K562 (cell line): ENCODE measurements at regions not wholly inside any gene's neighbourhood (a gene's known extent, or its start where the extent isn't known, plus 50 kb on each side); places are given as distances from the start of the nearest gene placed in this dataset.

Source experiments
- ATAC-seq: fragments of 200-7000 bp; cut with Tn5 transposase; 3 replicates; pipeline ENCODE4 v1.9.1; 2020; ENCODE audit warnings: moderate library complexity
- BruUV-seq: library from RNA; stranded (reverse); fragments of 400-500 nt; replicated peaks from 2 replicates; lab custom pipeline; 2021; lab: Mats Ljungman, UMichigan
- CTCF ChIA-PET: fragments of 300-600 bp; formaldehyde crosslinking; extraction: SDS; loops from one replicate; lab custom pipeline; 2021; ENCODE audit warnings: low intra/inter-chr PET ratio; lab: Yijun Ruan, JAX
- POLR2A ChIA-PET: fragments of 300-600, 350-650 bp; sonication (Branson Sonifier 250); formaldehyde crosslinking; extraction: SDS; loops from one replicate; lab custom pipeline; 2021; ENCODE audit warnings: antibody characterized with exemption, inconsistent platforms; lab: Yijun Ruan, JAX
- DNase-seq, 4 experiments: peaks; one replicate each; pipeline versions ENCODE4 v3.0.0 to v3.0.0-alpha.2; 2011 to 2018; ENCODE audit warnings: low spot score in 3 of 4, mixed read lengths in 3 of 4; ENCODE audit errors: extremely low read depth in 1 of 4
- FAIRE-seq: peaks from 2 replicates; lab custom pipeline; 2011; peaks lifted over from hg19 to GRCh38; lab: Jason Lieb, UNC
- H2AFZ ChIP-seq: 2 replicates; pipeline ENCODE4 v1.6.0; 2011; ENCODE audit warnings: low read depth, low read length, control low read depth, inconsistent platforms
- H3K27ac ChIP-seq: fragments of 200-600 bp; 3 replicates; pipeline ENCODE4 v1.8.0; 2011; ENCODE audit warnings: low read depth, mild to moderate bottlenecking, control low read depth, inconsistent platforms, low read length, moderate library complexity, mixed read lengths; ENCODE audit errors: extremely low read depth
- H3K27me3 ChIP-seq, 2 experiments: fragments of 300-600 bp in 1 of 2; 2 replicates in 1 of 2; 3 replicates in 1 of 2; pipeline versions ENCODE4 v1.6.0 to v1.8.0; 2011; ENCODE audit warnings: inconsistent platforms in 2 of 2, low read length in 2 of 2, mild to moderate bottlenecking in 1 of 2, mixed read lengths in 1 of 2, moderate library complexity in 1 of 2; ENCODE audit not compliant: control insufficient read depth in 2 of 2, insufficient read depth in 2 of 2
- H3K36me3 ChIP-seq: fragments of 300-600 bp; 3 replicates; pipeline ENCODE4 v1.8.0; 2011; ENCODE audit warnings: mild to moderate bottlenecking, low read length, inconsistent platforms; ENCODE audit not compliant: control insufficient read depth, insufficient read depth
- H3K4me1 ChIP-seq, 2 experiments: fragments of 200-600 bp in 1 of 2; replicated peaks in 1 of 2; 2 replicates in 1 of 2; 3 replicates in 1 of 2; pipeline versions ENCODE4 v1.5.1 to v1.8.0; 2011; ENCODE audit warnings: inconsistent platforms in 2 of 2, low read length in 2 of 2, mild to moderate bottlenecking in 1 of 2, mixed read lengths in 1 of 2, moderate library complexity in 1 of 2; ENCODE audit not compliant: control insufficient read depth in 2 of 2, insufficient read depth in 2 of 2
- H3K4me2 ChIP-seq: 2 replicates; pipeline ENCODE4 v1.6.1; 2011; ENCODE audit warnings: low read length, control low read depth, inconsistent platforms, mixed read lengths; ENCODE audit not compliant: insufficient read depth
- H3K4me3 ChIP-seq: fragments of 200-600 bp; sonication (generic), shearing (Covaris generic); 2 replicates; pipeline ENCODE4 v1.5.1; 2016; ENCODE audit warnings: control low read depth, inconsistent platforms
- H3K79me2 ChIP-seq: fragments of 200-600 bp; 3 replicates; pipeline ENCODE4 v1.8.0; 2011; ENCODE audit warnings: low read length, inconsistent platforms; ENCODE audit not compliant: control insufficient read depth, insufficient read depth
- H3K9ac ChIP-seq, 2 experiments: 2 replicates each; pipeline versions ENCODE4 v1.6.0 to v1.6.1; 2011; ENCODE audit warnings: low read depth in 2 of 2, low read length in 2 of 2, control low read depth in 1 of 2, inconsistent platforms in 1 of 2, mild to moderate bottlenecking in 1 of 2, mixed read lengths in 1 of 2; ENCODE audit not compliant: insufficient read depth in 1 of 2
- H3K9me1 ChIP-seq: one replicate; pipeline ENCODE4 v1.6.0; 2011; ENCODE audit warnings: inconsistent platforms, mild to moderate bottlenecking, low read length, moderate library complexity; ENCODE audit not compliant: control insufficient read depth, insufficient read depth
- H3K9me3 ChIP-seq: replicated peaks from 2 replicates; pipeline ENCODE4 v1.5.1; 2011; ENCODE audit warnings: low read depth, low read length, inconsistent platforms; ENCODE audit not compliant: control insufficient read depth, insufficient read depth
- H4K20me1 ChIP-seq: replicated peaks from 2 replicates; pipeline ENCODE4 v1.6.1; 2011; ENCODE audit warnings: low read length, inconsistent platforms, mixed read lengths; ENCODE audit not compliant: control insufficient read depth, insufficient read depth
- EHMT2 ChIP-seq: fragments of 450-650 bp; IDR thresholded peaks from 2 replicates; pipeline ENCODE4 v1.6.1; 2018; ENCODE audit warnings: antibody characterized with exemption
- FOXA1 ChIP-seq: fragments of 450-650 bp; IDR thresholded peaks from 2 replicates; pipeline ENCODE4 v1.6.1; 2016; ENCODE audit warnings: mild to moderate bottlenecking, borderline replicate concordance
- MAX ChIP-seq: sonication (generic); formaldehyde crosslinking; IDR thresholded peaks from 2 replicates; pipeline ENCODE4 v1.9.0; 2022; ENCODE audit warnings: mild to moderate bottlenecking, missing genetic modification reagents
- MCM5 ChIP-seq: fragments of 450-650 bp; IDR thresholded peaks from 2 replicates; pipeline ENCODE4 v1.6.1; 2016; ENCODE audit warnings: low read depth
- TBL1XR1 ChIP-seq, 2 experiments: IDR thresholded peaks; 2 replicates each; pipeline ENCODE4 v1.6.1; 2012; ENCODE audit warnings: improper control_type of control experiment in 2 of 2, low read length in 2 of 2, mild to moderate bottlenecking in 1 of 2
- WGBS: fragments of 100-300 bp; shearing (Covaris generic); methylation state at CpG from one replicate; pipeline ENCODE4 v1.1.6; 2016; ENCODE audit warnings: low coverage, mixed read lengths; ENCODE audit not compliant: insufficient coverage; ENCODE audit errors: missing lambda C conversion rate; 5-methylcytosine and 5-hydroxymethylcytosine counted together
- in situ Hi-C: fragments of 300-500 bp; cut with MboI; formaldehyde crosslinking; loops from 4 replicates; pipeline ENCODE4 v1.15.0; 2018; ENCODE audit warnings: inconsistent platforms, mixed read lengths
- intact Hi-C: fragments of 100-400 bp; cut with micrococcal nuclease; formaldehyde crosslinking; loops from 2 replicates; pipeline ENCODE4 v1.14.2; 2022
- TF ChIP-seq, protein P1 (sequence below): fragments of 250-450 bp; sonication (Bioruptor Pico); IDR thresholded peaks from 2 replicates; pipeline ENCODE4 v1.5.0; 2021

GRCh38 chr10:44028384-44029137 lies 356.3 kb downstream of the CXCL12 start:
- no peak for TF ChIP-seq FOXA1
- TF ChIP-seq, protein P1, sequence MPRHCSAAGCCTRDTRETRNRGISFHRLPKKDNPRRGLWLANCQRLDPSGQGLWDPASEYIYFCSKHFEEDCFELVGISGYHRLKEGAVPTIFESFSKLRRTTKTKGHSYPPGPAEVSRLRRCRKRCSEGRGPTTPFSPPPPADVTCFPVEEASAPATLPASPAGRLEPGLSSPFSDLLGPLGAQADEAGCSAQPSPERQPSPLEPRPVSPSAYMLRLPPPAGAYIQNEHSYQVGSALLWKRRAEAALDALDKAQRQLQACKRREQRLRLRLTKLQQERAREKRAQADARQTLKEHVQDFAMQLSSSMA (CRISPR knock-in tag): no peak
- no peak for TF ChIP-seq MAX (CRISPR knock-in tag)
- no peak for TF ChIP-seq MCM5
- TF ChIP-seq EHMT2: no peak
- no peak for TF ChIP-seq TBL1XR1 (IDR thresholded peaks at IDR 0.05; ENCODE audit: low read length in 2 of 2)
- DNase-seq: no peak
- Histone ChIP-seq H2AFZ (no peak overlapping the region), H3K4me3 (no peak overlapping the region), H3K27ac (no peak overlapping the region), H3K36me3 (no peaks in the 10 kb centered on the region), H3K4me2 (no peak overlapping the region), H3K27me3 (peaks cover 0 to 8% of the 10 kb centered on the region in 2 experiments; a peak in 1 of 5 replicates), H3K9me3 (no peaks in the 10 kb centered on the region), H3K4me1 (no peaks in the 10 kb centered on the region), H4K20me1 (no peaks in the 10 kb centered on the region), H3K9me1 (no peaks in the 10 kb centered on the region), H3K79me2 (no peaks in the 10 kb centered on the region), H3K9ac (no peak overlapping the region)
- 0% methylated on average over 11 of the region's 11 CpGs for WGBS
- FAIRE-seq: no peak
- in situ Hi-C loops (no loop called here), intact Hi-C loops (no loop called here)
- no TSS peak for BruUV-seq
- CTCF ChIA-PET: no interaction called here
- no peak for ATAC-seq
- POLR2A ChIA-PET: no interaction called here
